Right renal pelvis (tissue), 4 donors: ENCODE measurements at regions not wholly inside any gene's neighbourhood (a gene's known extent, or its start where the extent isn't known, plus 50 kb on each side); places are given as distances from the start of the nearest gene placed in this dataset.

ENCODE experiments used
- DNase-seq, 4 donors: peaks; one replicate each; pipeline ENCODE4 v3.0.0-alpha.2; 2013; ENCODE audit warnings: low read depth in 4 of 4, low spot score in 3 of 4, missing footprints in 1 of 4

GRCh38 chr6:149176971-149177667 lies 140.4 kb upstream of the TAB2 start:
- DNase-seq = no peak

DNA sequence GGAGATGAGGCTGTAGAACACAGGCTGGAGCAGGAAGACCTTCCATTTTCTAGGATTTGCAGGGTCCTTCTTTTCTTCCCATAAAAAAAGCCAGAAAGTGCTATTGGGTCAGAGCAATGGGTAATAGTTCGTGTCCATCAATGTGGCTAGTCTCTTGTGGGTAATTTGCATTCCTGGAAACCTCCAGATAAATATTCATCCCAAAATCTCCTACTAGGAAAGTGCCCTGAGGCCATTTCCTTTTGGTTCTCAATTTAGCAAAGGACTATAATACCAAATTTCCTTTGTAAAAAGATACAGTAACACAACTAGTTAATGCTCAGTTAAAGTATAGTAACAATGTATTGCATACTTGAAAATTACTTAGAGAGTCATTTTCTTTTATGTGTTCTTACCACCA lies 138.1 kb upstream of the TAB2 start:
- no peak for DNase-seq

GRCh38 chr6:149181304-149181703 lies 136.2 kb upstream of the TAB2 start:
- DNase-seq = no peak

GRCh38 chr6:149182262-149182661 lies 135.2 kb upstream of the TAB2 start:
- DNase-seq = no peak

- no peak for DNase-seq
Measured at GRCh38 chr6:149184523-149184922, 133.0 kb upstream of the TAB2 start.

GRCh38 chr6:149185799-149186357 lies 131.6 kb upstream of the TAB2 start:
- DNase-seq = no peak

DNA sequence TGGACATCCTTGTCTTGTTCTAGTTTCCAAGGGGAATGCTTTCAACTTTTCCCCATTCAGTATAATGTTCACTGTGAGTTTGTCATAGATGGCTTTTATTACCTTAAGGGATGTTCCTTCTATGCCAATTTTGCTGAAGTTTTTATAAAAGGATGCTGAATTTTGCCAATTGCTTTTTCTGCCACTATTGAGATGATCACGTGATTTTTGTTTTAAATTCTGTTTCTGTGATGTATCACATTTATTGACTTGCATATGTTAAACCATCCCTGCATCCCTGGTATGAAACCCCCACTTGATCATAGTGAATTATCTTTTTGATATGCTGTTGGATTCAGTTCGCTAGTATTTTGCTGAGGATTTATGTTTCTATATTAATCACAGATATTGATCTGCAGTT lies 130.6 kb upstream of the TAB2 start:
- DNase-seq = no peak

GRCh38 chr6:149190224-149190831 lies 127.2 kb upstream of the TAB2 start:
- no peak for DNase-seq

- no peak for DNase-seq
Measured at GRCh38 chr6:149194820-149195558, 122.5 kb upstream of the TAB2 start.

DNA sequence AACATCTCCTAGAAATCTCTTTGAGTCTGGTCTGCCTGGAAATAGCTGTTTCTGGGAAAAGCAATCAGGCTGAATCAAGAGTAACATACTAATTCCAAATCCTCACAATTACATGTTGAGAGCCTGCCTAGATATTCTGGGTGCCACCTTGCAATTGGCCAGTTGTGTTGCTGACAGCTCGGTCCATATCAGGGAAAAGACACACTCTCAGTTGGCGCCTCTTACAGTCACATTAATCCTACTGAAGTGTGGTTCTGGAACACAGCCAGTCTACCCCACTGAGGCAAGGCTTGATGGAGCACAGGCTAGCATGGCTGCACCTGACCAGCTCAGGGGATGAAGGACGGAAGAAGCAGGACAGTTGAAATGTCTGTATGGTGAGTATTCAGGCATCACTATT lies 121.4 kb upstream of the TAB2 start:
- DNase-seq = no peak

DNA sequence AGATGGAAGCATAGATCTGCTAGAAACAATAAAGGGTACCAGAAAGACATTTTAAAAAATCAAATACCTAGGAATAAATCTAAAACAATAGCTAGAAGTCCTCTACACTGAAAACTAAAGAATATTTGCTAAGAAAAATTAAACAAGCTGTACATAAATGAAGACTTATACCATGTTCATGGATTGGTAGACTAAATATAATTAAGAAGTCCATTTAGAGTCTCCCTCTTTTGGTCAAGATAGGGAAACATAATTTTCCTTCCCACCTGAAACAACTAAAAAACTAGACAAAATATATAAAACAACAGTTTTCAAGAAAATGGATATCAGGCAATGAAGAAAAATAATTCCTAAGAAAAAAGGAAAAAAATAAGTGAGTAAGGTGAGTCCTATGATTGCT lies 120.0 kb upstream of the TAB2 start:
- DNase-seq = no peak

- DNase-seq = no peak
Measured at GRCh38 chr6:149198265-149198664, 119.2 kb upstream of the TAB2 start.

GRCh38 chr6:149200282-149200945 lies 117.1 kb upstream of the TAB2 start:
- no peak for DNase-seq

DNA sequence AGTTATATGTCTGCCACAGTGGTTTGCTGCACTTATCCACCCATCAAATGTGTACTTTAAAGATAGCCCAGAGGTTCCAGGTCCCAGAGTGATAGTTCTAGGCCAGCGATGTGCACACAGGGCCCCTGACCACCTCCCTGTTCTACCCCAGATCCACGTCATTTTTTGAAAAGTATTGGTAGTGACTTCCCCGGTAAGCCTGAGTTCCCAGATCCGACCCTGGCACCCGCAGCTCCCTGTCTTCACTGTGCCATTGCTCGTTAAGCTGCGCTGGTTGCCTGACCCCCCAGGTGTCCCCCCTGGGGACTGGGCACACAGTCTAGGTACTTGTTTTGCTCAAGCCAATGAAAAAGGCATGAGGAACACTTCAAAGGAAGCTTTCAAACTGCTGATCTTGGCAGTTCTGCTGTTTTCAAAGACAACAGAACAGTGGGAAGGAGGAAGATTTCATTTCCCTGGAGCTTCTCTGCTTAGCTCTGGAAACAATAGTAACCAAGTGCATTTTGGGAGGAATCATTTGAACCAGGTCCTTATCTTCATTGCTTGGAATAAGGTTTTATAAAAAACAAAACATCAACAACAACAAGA lies 116.3 kb upstream of the TAB2 start:
- DNase-seq = no peak

- DNase-seq = no peak
Measured at GRCh38 chr6:149202100-149202499, 115.4 kb upstream of the TAB2 start.

- DNase-seq = no peak
Measured at GRCh38 chr6:149202952-149203351, 114.6 kb upstream of the TAB2 start.

DNA sequence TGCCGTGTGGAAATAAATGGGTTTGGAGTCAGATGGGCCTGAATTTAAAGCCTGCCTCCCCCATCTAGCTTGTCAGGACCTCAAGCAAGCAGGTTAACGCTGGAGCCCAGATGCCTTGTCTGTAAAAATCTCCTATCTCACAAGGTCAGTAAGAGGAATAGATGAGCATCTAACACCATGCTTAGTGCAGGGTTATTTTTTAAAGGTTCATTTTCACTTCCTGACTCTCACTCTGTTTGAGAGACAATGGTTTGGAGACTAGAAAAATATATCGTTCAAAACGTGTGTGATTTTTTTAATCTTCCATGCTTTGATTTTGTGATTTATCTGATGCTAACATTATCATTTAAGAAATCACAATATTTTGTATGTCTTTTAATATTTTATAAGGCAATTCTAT lies 114.0 kb upstream of the TAB2 start:
- no peak for DNase-seq

DNA sequence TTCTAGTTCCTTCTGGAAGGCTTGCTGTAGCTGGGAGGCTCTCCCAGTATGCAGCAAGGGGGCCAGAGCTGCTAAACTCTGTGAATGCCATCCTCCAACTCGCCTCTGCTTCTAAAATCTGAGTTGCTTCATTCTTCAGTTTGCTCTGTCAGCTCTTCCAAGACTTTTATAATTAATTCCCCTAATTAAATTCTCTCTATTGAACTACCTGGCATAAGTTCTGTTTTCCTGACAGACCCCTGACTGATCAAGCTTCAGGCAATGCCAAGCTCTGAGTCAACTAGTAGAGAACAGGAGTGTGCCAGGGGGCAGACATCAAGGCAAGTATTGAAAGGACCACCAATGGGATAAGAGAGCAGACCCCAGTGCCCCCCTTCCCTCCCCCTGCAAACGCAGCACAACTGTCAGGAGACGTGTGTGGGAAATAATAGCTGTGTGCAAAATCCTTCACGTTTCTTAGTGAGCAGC lies 109.3 kb upstream of the TAB2 start:
- DNase-seq = no peak

- no peak for DNase-seq
Measured at GRCh38 chr6:149209871-149210775, 107.4 kb upstream of the TAB2 start.
